Thyroid gland (tissue), 4 donors: ENCODE measurements at regions not wholly inside any gene's neighbourhood (a gene's known extent, or its start where the extent isn't known, plus 50 kb on each side); places are given as distances from the start of the nearest gene placed in this dataset.

Source experiments
- CTCF ChIP-seq, 6 experiments: fragments of 200-600 bp in 3 of 6; fragments of 450-650 bp in 3 of 6; sonication (generic) in 3 of 6; IDR thresholded peaks; one replicate each; pipeline ENCODE4 v1.5.1; 2016 to 2019; ENCODE audit warnings: antibody characterized with exemption in 6 of 6, mild to moderate bottlenecking in 2 of 6, inconsistent platforms in 1 of 6, moderate library complexity in 1 of 6
- POLR2A ChIP-seq, 2 donors: fragments of 450-650 bp; IDR thresholded peaks; one replicate each; pipeline ENCODE4 v1.6.1; 2017; ENCODE audit warnings: antibody characterized with exemption in 2 of 2, mild to moderate bottlenecking in 2 of 2, moderate library complexity in 1 of 2

- TF ChIP-seq CTCF (IDR thresholded peaks at IDR 0.05), result no peak
- TF ChIP-seq POLR2A (IDR thresholded peaks at IDR 0.05), result no peak
These were observed 711.1 kb downstream of the BRD1 start for GRCh38 chr22:49116486-49117120.
